CD14-positive monocyte (primary cell): ENCODE measurements at regions not wholly inside any gene's neighbourhood (a gene's known extent, or its start where the extent isn't known, plus 50 kb on each side); places are given as distances from the start of the nearest gene placed in this dataset.

Source experiments
- DNase-seq, 3 donors: peaks; one replicate each; pipeline ENCODE4 v3.0.0-alpha.2; 2011 to 2022
- H2AFZ ChIP-seq: 2 replicates; pipeline ENCODE4 v1.6.0; 2012; ENCODE audit warnings: mild to moderate bottlenecking, low read depth, low read length, inconsistent platforms; ENCODE audit not compliant: insufficient read depth, poor library complexity, severe bottlenecking
- H3K27ac ChIP-seq, 2 donors: 1 replicate in 1 of 2; 2 replicates in 1 of 2; pipeline ENCODE4 v1.5.1; 2012 to 2013; ENCODE audit warnings: low read length in 2 of 2, control low read depth in 1 of 2, inconsistent platforms in 1 of 2, low read depth in 1 of 2, mild to moderate bottlenecking in 1 of 2
- H3K27me3 ChIP-seq, 2 donors: one replicate each; pipeline versions ENCODE4 v1.6.0 to v1.6.1; 2011 to 2013; ENCODE audit warnings: low read length in 2 of 2; ENCODE audit not compliant: control insufficient read depth in 2 of 2, insufficient read depth in 2 of 2
- H3K36me3 ChIP-seq, 2 donors: replicated peaks in 1 of 2; 1 replicate in 1 of 2; 2 replicates in 1 of 2; pipeline versions ENCODE4 v1.5.1 to v1.6.1; 2012 to 2013; ENCODE audit warnings: low read length in 2 of 2, control low read depth in 1 of 2, inconsistent platforms in 1 of 2, mild to moderate bottlenecking in 1 of 2; ENCODE audit not compliant: insufficient read depth in 2 of 2, control insufficient read depth in 1 of 2
- H3K4me1 ChIP-seq, 2 donors: 1 replicate in 1 of 2; 2 replicates in 1 of 2; pipeline versions ENCODE4 v1.5.1 to v1.6.1; 2012 to 2013; ENCODE audit warnings: low read length in 2 of 2, control low read depth in 1 of 2, inconsistent platforms in 1 of 2, mild to moderate bottlenecking in 1 of 2, moderate library complexity in 1 of 2; ENCODE audit not compliant: insufficient read depth in 2 of 2, control insufficient read depth in 1 of 2
- H3K4me2 ChIP-seq: replicated peaks from 2 replicates; pipeline ENCODE3; 2012; ENCODE audit warnings: low read length, moderate library complexity, mild to moderate bottlenecking; ENCODE audit not compliant: poor library complexity, severe bottlenecking; ENCODE audit errors: extremely low read depth
- H3K4me3 ChIP-seq, 3 experiments: fragments of 200-600 bp in 1 of 3; sonication (generic) in 1 of 3; replicated peaks in 1 of 3; 1 replicate in 2 of 3; 2 replicates in 1 of 3; pipeline ENCODE4 v1.5.1; 2011 to 2013; ENCODE audit warnings: low read length in 3 of 3, mild to moderate bottlenecking in 3 of 3, control low read depth in 2 of 3, low read depth in 2 of 3, inconsistent platforms in 1 of 3, moderate library complexity in 1 of 3
- H3K79me2 ChIP-seq: 2 replicates; pipeline ENCODE4 v1.6.0; 2012; ENCODE audit warnings: mild to moderate bottlenecking, control low read depth, inconsistent platforms, low read length, moderate library complexity; ENCODE audit not compliant: insufficient read depth
- H3K9ac ChIP-seq: 2 replicates; pipeline ENCODE4 v1.6.0; 2017; ENCODE audit warnings: low read length, mild to moderate bottlenecking; ENCODE audit not compliant: insufficient read depth, poor library complexity, severe bottlenecking
- H3K9me3 ChIP-seq, 2 donors: replicated peaks in 1 of 2; 1 replicate in 1 of 2; 2 replicates in 1 of 2; pipeline versions ENCODE4 v1.5.1 to v1.6.1; 2012 to 2013; ENCODE audit warnings: low read length in 2 of 2, control low read depth in 1 of 2; ENCODE audit not compliant: control insufficient read depth in 1 of 2, insufficient read depth in 1 of 2
- H4K20me1 ChIP-seq: 2 replicates; pipeline ENCODE4 v1.6.0; 2012; ENCODE audit warnings: mild to moderate bottlenecking, low read length, control low read depth, moderate library complexity; ENCODE audit not compliant: insufficient read depth
- H3K27ac Mint-ChIP-seq, 7 donors: one replicate each; pipeline ENCODE4 v1.8.0; 2020; ENCODE audit warnings: mild to moderate bottlenecking in 7 of 7, mixed read lengths in 7 of 7, moderate library complexity in 6 of 7, inconsistent platforms in 2 of 7
- H3K27me3 Mint-ChIP-seq, 3 donors: one replicate each; pipeline ENCODE4 v1.8.0; 2021 to 2022; ENCODE audit warnings: low read depth in 3 of 3, mild to moderate bottlenecking in 3 of 3, mixed read lengths in 3 of 3, moderate library complexity in 3 of 3, inconsistent platforms in 1 of 3
- H3K36me3 Mint-ChIP-seq, 2 donors: one replicate each; pipeline ENCODE4 v1.8.0; 2020; ENCODE audit warnings: mixed read lengths in 2 of 2, inconsistent platforms in 1 of 2, mild to moderate bottlenecking in 1 of 2
- H3K4me1 Mint-ChIP-seq: one replicate; pipeline ENCODE4 v1.8.0; 2020; ENCODE audit warnings: mild to moderate bottlenecking, mixed read lengths
- H3K4me3 Mint-ChIP-seq, 2 donors: one replicate each; pipeline ENCODE4 v1.8.0; 2020; ENCODE audit warnings: mild to moderate bottlenecking in 2 of 2, mixed read lengths in 2 of 2, moderate library complexity in 1 of 2
- H3K9me3 Mint-ChIP-seq, 7 donors: one replicate each; pipeline ENCODE4 v1.8.0; 2020 to 2022; ENCODE audit warnings: mixed read lengths in 7 of 7, mild to moderate bottlenecking in 6 of 7, moderate library complexity in 6 of 7, inconsistent platforms in 2 of 7
- CTCF ChIP-seq: fragments of 200-600 bp; IDR thresholded peaks from one replicate; pipeline ENCODE4 v1.8.0; 2022; ENCODE audit warnings: antibody characterized with exemption, mild to moderate bottlenecking
- WGBS: methylation state at CpG from one replicate; pipeline ENCODE4 v1.1.5; 2013; ENCODE audit warnings: missing lambda C conversion rate; ENCODE audit not compliant: insufficient coverage; 5-methylcytosine and 5-hydroxymethylcytosine counted together
- intact Hi-C, 2 donors: fragments of 100-400 bp; cut with micrococcal nuclease; formaldehyde crosslinking; loops; one replicate each; pipeline versions ENCODE4 v1.15.0 to v1.15.1; 2023

- Histone ChIP-seq H3K27ac (no peak overlapping the region), H3K4me2 (no peak overlapping the region), H3K9me3 (no peaks in the 10 kb centered on the region), H3K79me2 (no peaks in the 10 kb centered on the region), H3K9ac (no peak overlapping the region), H4K20me1 (no peaks in the 10 kb centered on the region), H3K27me3 (no peaks in the 10 kb centered on the region), H3K4me3 (no peak overlapping the region), H3K4me1 (no peaks in the 10 kb centered on the region), H2AFZ (no peak overlapping the region), H3K36me3 (no peaks in the 10 kb centered on the region)
- peaks cover 0 to 7% (median 2%) of the 10 kb centered on the region in 7 donors for H3K9me3 Mint-ChIP-seq
- no peak overlapping the region for H3K4me3 Mint-ChIP-seq
- no peak for DNase-seq
- intact Hi-C loops = no loop called here
- H3K36me3 Mint-ChIP-seq = no peaks in the 10 kb centered on the region
- H3K27me3 Mint-ChIP-seq = peaks cover 0 to 1% (median 0%) of the 10 kb centered on the region in 3 donors
- H3K4me1 Mint-ChIP-seq = no peaks in the 10 kb centered on the region
- H3K27ac Mint-ChIP-seq = no peak overlapping the region
- no peak for TF ChIP-seq CTCF
Observed at GRCh38 chr7:13560441-13560840, 429.0 kb downstream of the ETV1 start.

GRCh38 chr7:13563257-13563656 is 426.2 kb downstream of the ETV1 start:
- H3K4me3 ChIP-seq = no peak overlapping the region
- H2AFZ ChIP-seq = no peak overlapping the region
- no peaks in the 10 kb centered on the region for H4K20me1 ChIP-seq
- Mint-ChIP-seq H3K9me3 (peaks cover 0 to 5% (median 0%) of the 10 kb centered on the region in 7 donors), H3K36me3 (no peaks in the 10 kb centered on the region), H3K4me1 (no peaks in the 10 kb centered on the region), H3K27ac (no peak overlapping the region), H3K27me3 (peaks cover 0 to 1% (median 0%) of the 10 kb centered on the region in 3 donors), H3K4me3 (no peak overlapping the region)
- H3K9ac ChIP-seq = no peak overlapping the region
- intact Hi-C loops = no loop called here
- H3K27ac ChIP-seq = no peak overlapping the region
- WGBS = no CpG with 5 or more reads among the region's 3 CpGs
- H3K9me3 ChIP-seq = no peaks in the 10 kb centered on the region
- no peaks in the 10 kb centered on the region for H3K36me3 ChIP-seq
- no peak overlapping the region for H3K4me2 ChIP-seq
- H3K4me1 ChIP-seq = no peaks in the 10 kb centered on the region
- H3K27me3 ChIP-seq = no peaks in the 10 kb centered on the region
- H3K79me2 ChIP-seq = no peaks in the 10 kb centered on the region
- no peak for TF ChIP-seq CTCF
- DNase-seq = no peak
